Transverse colon (tissue), 4 donors: ENCODE measurements at regions not wholly inside any gene's neighbourhood (a gene's known extent, or its start where the extent isn't known, plus 50 kb on each side); places are given as distances from the start of the nearest gene placed in this dataset.

Experiments
- DNase-seq: peaks from one replicate; pipeline ENCODE4 v3.0.0-alpha.2; 2019
- H3K27ac ChIP-seq, 4 donors: fragments of 200-600 bp; sonication (generic); 2 replicates each; pipeline ENCODE4 v1.5.1; 2016 to 2018; ENCODE audit warnings: inconsistent platforms in 4 of 4
- H3K27me3 ChIP-seq: fragments of 200-600 bp; sonication (generic); 2 replicates; pipeline ENCODE4 v1.5.1; 2017; ENCODE audit warnings: inconsistent platforms
- H3K36me3 ChIP-seq, 4 donors: fragments of 200-600 bp; sonication (generic); 2 replicates each; pipeline ENCODE4 v1.5.1; 2017 to 2019; ENCODE audit warnings: inconsistent platforms in 4 of 4
- H3K4me1 ChIP-seq, 4 donors: fragments of 200-600 bp; sonication (generic); 2 replicates each; pipeline ENCODE4 v1.5.1; 2017 to 2020; ENCODE audit warnings: inconsistent platforms in 4 of 4
- H3K4me3 ChIP-seq, 4 donors: fragments of 200-600 bp; sonication (generic); 1 replicate in 1 of 4; 2 replicates in 3 of 4; pipeline versions ENCODE4 v1.5.1 to v1.6.1; 2017 to 2019; ENCODE audit warnings: inconsistent platforms in 4 of 4
- H3K9me3 ChIP-seq, 2 donors: fragments of 200-600 bp; sonication (generic); 2 replicates each; pipeline ENCODE4 v1.5.1; 2017 to 2019; ENCODE audit warnings: inconsistent platforms in 2 of 2
- CTCF ChIP-seq, 5 experiments: fragments of 200-600 bp in 3 of 5; fragments of 450-650 bp in 2 of 5; sonication (generic) in 3 of 5; IDR thresholded peaks; 1 replicate in 2 of 5; 2 replicates in 3 of 5; pipeline ENCODE4 v1.5.1; 2016 to 2017; ENCODE audit warnings: antibody characterized with exemption in 5 of 5, inconsistent platforms in 3 of 5, mild to moderate bottlenecking in 2 of 5, moderate library complexity in 1 of 5
- EP300 ChIP-seq: sonication (generic); formaldehyde crosslinking; IDR thresholded peaks from one replicate; pipeline ENCODE4 v1.6.1; 2017; ENCODE audit warnings: antibody characterized with exemption, low read depth
- POLR2A ChIP-seq: fragments of 450-650 bp; IDR thresholded peaks from one replicate; pipeline ENCODE4 v1.6.1; 2016; ENCODE audit warnings: antibody characterized with exemption, mild to moderate bottlenecking, moderate library complexity
- POLR2AphosphoS5 ChIP-seq, 3 donors: sonication (generic); formaldehyde crosslinking; IDR thresholded peaks; one replicate each; pipeline ENCODE4 v1.6.1; 2016; ENCODE audit warnings: antibody characterized with exemption in 3 of 3
- WGBS, 2 donors: methylation state at CpG; one replicate each; pipeline ENCODE4 v1.1.5; 2018; ENCODE audit warnings: low coverage in 1 of 2; 5-methylcytosine and 5-hydroxymethylcytosine counted together
- in situ Hi-C, 4 donors: fragments of 200-750 bp; cut with MboI; loops; one replicate each; pipeline versions ENCODE4 v1.15.0 to v1.15.1; 2017; ENCODE audit warnings: low sequenced_read_pairs in 3 of 4, low pct_ligation_motif_present in 1 of 4, low pct_unique_long_range_greater_than_20kb in 1 of 4
- intact Hi-C: fragments of 100-400 bp; cut with DNase I; formaldehyde crosslinking; loops from one replicate; pipeline ENCODE4 v1.15.1; 2023; ENCODE audit warnings: low total_unique reads

GRCh38 chr11:104338186-104338585 lies 174.2 kb upstream of the PDGFD start:
- Histone ChIP-seq H3K4me1 (no peaks in the 10 kb centered on the region), H3K27me3 (no peaks in the 10 kb centered on the region), H3K27ac (no peak overlapping the region), H3K9me3 (no peaks in the 10 kb centered on the region), H3K36me3 (no peaks in the 10 kb centered on the region), H3K4me3 (no peak overlapping the region)
- in situ Hi-C loops = no loop called here
- 76 to 86% methylated on average over 1 of the region's 1 CpG for WGBS, 2 donors
- TF ChIP-seq EP300 (no peak), CTCF (IDR thresholded peaks at IDR 0.05) (no peak), POLR2AphosphoS5 (IDR thresholded peaks at IDR 0.05) (no peak), POLR2A (no peak)
- no peak for DNase-seq
- intact Hi-C loops = no loop called here

GRCh38 chr11:104337273-104337672 lies 173.3 kb upstream of the PDGFD start:
- no peak for DNase-seq
- no peak overlapping the region for H3K4me3 ChIP-seq
- no peaks in the 10 kb centered on the region for H3K4me1 ChIP-seq
- no peak for TF ChIP-seq POLR2A
- intact Hi-C loops = no loop called here
- in situ Hi-C loops = no loop called here
- no peaks in the 10 kb centered on the region for H3K36me3 ChIP-seq
- H3K9me3 ChIP-seq = no peaks in the 10 kb centered on the region
- H3K27ac ChIP-seq = no peak overlapping the region
- 90 to 100% methylated on average over 3 of the region's 3 CpGs for WGBS, 2 donors
- H3K27me3 ChIP-seq = no peaks in the 10 kb centered on the region

- no peaks in the 10 kb centered on the region for H3K36me3 ChIP-seq
- no peak for DNase-seq
- no peak overlapping the region for H3K4me3 ChIP-seq
- no peaks in the 10 kb centered on the region for H3K27me3 ChIP-seq
- H3K4me1 ChIP-seq = no peaks in the 10 kb centered on the region
- 90 to 95% methylated on average over 3 to 4 of the region's 4 CpGs for WGBS, 2 donors
- no peak overlapping the region for H3K27ac ChIP-seq
- intact Hi-C loops (no loop called here), in situ Hi-C loops (no loop called here)
- no peaks in the 10 kb centered on the region for H3K9me3 ChIP-seq
- TF ChIP-seq POLR2AphosphoS5 (IDR thresholded peaks at IDR 0.05) = no peak
- peak in 2 of 5 experiments; percentile 9 to 17 for TF ChIP-seq CTCF (IDR thresholded peaks at IDR 0.05)
Measured at GRCh38 chr11:104333977-104334376, 170.0 kb upstream of the PDGFD start.

GRCh38 chr11:104332110-104332509 lies 168.2 kb upstream of the PDGFD start:
- intact Hi-C loops = no loop called here
- H3K4me1 ChIP-seq = no peaks in the 10 kb centered on the region
- H3K9me3 ChIP-seq = no peaks in the 10 kb centered on the region
- H3K27ac ChIP-seq = no peak overlapping the region
- 44 to 55% methylated on average over 4 of the region's 4 CpGs for WGBS, 2 donors
- in situ Hi-C loops = no loop called here
- no peak overlapping the region for H3K4me3 ChIP-seq
- TF ChIP-seq CTCF (IDR thresholded peaks at IDR 0.05) = no peak
- no peak for TF ChIP-seq EP300
- TF ChIP-seq POLR2A = no peak
- TF ChIP-seq POLR2AphosphoS5 (IDR thresholded peaks at IDR 0.05) = no peak
- H3K27me3 ChIP-seq = no peaks in the 10 kb centered on the region
- no peaks in the 10 kb centered on the region for H3K36me3 ChIP-seq
- DNase-seq = peak; percentile 17

DNA sequence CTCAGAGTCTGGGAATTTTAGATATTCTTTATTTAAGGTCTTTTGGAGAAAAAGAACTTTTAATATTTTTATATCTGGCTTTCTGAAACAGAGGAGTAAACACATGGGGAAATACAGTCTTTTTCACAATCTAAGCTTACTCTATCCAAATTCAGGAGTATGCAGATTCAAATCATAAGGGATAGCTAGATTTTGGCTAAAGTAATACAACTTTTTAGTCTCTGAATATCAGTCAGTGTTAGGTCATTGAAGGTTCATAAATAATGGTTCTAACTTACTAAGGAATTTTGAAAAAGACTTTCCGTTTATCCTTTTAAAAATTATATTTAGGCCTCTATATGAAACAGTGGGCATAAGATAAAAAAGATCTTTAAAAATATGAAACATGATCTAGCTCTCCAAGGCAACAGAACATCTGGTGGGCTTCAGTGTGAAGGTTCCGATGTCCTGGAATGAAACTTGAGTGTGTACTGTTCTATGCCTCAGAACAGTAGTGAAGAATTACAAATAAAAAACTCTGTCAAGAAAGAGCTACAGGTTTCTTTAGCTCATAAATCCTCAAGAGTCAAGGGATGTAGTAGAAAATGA lies 165.2 kb upstream of the PDGFD start:
- 71 to 76% methylated on average over 2 of the region's 2 CpGs for WGBS, 2 donors
- in situ Hi-C loops (no loop called here), intact Hi-C loops (no loop called here)
- Histone ChIP-seq H3K27ac (no peak overlapping the region), H3K36me3 (no peaks in the 10 kb centered on the region), H3K9me3 (no peaks in the 10 kb centered on the region), H3K4me3 (no peak overlapping the region), H3K27me3 (no peaks in the 10 kb centered on the region), H3K4me1 (no peaks in the 10 kb centered on the region)
- TF ChIP-seq POLR2A (no peak), POLR2AphosphoS5 (IDR thresholded peaks at IDR 0.05) (no peak), EP300 (no peak), CTCF (IDR thresholded peaks at IDR 0.05) (no peak)
- no peak for DNase-seq
